Activated CD4-positive, alpha-beta T cell treated with anti-CD3 and anti-CD28 coated beads for 24 hours (primary cell): ENCODE measurements at regions not wholly inside any gene's neighbourhood (a gene's known extent, or its start where the extent isn't known, plus 50 kb on each side); places are given as distances from the start of the nearest gene placed in this dataset.

Experiments used
- DNase-seq, 2 donors: peaks; one replicate each; pipeline ENCODE4 v3.0.0-alpha.2; 2020; ENCODE audit warnings: low read depth in 2 of 2

DNA sequence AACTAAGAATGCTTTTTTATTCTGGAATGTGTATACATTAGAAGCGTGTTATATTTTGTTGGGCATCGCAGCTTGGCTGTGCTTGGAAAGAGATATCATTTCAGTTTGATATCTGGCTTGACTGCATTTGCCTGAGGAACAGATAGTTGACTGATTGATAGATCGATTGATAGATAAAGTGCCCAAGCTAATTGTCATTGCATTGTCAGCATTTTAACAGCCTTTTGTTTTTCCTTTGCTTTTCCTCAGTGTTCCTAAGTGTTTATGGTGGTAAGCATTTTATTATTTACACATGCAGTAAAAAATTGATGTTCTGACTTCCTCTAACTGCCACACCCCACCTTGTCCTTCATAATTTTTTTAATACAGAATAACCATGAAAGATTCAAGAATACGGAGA is 180.9 kb upstream of the GRIK2 start:
- no peak for DNase-seq

DNA sequence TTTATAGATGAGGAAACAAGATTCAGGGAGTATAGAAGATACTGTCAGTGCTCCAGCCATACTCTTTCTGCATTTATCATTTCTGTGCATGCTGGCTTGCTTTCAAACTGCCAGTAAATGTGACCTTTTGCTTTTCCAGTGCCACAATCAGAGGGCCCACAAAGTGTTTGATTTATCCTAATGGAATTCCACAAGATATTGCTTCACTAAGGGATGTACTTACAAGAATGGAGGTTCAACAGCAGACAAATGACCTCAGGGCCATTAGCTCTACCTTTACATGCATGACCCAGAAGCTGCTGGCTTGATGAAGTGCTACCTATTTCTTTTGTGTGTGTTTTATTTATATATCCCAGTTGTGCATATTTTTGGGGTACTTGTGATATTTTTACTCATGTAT is 171.5 kb upstream of the GRIK2 start:
- DNase-seq, result no peak

DNA sequence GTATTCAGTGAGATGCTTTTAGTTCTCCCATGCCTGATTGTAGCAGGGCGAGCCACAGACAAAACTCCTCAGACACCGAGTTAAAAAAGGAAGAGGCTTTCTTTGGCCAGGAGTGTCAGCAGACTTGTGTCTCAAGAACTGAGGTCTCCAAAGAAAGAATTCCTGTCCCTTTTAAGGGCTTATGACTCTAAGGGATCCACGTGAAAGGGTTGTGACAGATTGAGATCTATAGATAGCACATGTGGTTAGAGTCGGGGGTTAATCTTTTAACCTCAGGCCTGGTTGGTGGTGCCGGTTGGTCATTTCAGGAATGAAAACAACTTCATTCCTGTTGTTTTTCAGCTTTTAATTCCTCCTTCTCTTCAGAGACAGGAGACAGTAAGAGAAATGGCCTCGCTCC is 168.8 kb upstream of the GRIK2 start:
- no peak for DNase-seq

DNA sequence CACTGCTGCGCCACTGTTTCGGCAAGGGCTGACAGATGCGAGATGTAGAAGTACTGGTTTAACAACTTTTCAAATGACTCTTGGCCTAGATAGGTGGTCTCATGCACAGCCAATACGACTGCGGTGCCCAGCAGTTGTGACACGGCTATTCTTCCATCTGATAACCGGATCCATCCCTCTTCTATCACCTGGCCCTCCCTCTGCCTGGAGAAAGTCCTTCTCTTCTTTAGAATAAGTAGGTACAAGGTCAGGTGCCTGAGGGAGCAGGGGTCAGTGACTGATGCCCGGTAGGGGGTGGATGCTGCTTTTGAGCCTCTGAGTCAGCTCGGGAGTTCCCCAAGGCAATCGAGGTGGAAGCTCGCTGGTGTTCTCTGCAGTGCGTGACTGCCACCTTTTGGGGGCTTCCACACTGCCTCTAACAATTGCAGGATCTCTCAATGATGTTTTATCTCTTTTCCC is 166.8 kb upstream of the GRIK2 start:
- DNase-seq, result peak in 1 of 2 donors; percentile 8

DNA sequence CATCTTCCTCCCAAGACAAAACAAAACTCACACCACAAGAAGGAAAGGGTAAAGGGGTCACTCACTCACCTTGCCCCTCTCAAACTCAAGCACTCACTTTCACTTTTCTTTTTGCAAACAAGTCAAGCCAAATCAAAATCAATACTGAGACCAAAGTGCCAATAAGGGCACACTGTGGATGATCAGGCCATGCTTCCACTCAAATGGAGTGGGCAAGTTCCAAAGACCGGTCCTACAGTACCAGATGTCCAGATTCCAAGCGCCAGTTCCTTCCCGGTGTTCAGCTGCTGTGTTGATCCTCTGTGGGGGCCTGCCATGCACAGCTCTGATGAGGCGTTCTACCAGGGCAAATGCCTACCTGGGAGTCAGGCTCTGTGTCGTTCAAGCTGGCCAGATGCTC is 162.6 kb upstream of the GRIK2 start:
- DNase-seq, result no peak

DNA sequence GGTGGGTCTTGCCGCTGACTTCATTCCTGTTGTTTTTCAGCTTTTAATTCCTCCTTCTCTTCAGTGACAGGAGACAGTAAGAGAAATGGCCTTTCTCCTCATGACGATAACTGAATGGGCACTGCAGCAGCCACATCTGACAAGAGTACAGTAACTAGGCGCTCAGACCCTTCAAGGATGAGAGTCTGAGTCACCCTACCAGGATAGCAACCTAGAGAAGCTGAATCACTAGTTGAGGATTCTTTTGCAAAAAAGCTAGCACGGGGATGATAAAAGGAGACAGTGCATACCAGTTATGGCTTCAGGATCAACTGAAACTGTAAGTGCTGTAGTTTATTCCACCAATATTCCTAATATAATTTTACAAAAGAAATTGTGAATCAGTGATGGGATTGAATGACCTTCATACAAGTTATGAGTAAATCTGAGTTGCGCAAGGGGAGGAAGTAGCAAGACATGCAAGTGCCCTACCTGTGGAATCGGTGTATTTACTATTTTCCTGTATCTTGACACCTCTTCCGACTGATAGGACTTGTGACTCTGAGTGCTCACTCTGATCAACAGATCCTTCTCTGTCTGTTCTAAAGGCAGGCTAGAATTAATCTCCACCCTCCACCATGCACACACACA is 161.8 kb upstream of the GRIK2 start:
- DNase-seq, result no peak

DNA sequence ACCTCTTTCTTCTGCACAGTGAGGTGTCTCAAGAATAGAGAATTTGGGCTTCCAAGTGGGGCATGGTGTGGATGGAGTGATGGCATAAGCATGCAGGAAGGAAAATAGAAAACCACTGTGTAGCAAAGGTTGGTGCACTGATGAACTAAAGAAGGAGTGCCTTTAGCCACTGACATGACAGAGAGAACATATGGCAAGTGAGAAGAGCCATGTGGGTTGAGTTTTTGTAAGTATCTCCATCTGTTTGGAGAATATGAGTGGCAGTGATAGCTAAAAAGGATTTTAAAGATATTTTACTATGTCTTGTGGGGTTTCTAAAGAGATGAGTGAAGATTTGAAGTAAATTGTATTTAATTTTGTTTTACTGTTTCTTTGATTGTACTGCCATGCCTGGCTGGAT is 160.5 kb upstream of the GRIK2 start:
- no peak for DNase-seq

DNA sequence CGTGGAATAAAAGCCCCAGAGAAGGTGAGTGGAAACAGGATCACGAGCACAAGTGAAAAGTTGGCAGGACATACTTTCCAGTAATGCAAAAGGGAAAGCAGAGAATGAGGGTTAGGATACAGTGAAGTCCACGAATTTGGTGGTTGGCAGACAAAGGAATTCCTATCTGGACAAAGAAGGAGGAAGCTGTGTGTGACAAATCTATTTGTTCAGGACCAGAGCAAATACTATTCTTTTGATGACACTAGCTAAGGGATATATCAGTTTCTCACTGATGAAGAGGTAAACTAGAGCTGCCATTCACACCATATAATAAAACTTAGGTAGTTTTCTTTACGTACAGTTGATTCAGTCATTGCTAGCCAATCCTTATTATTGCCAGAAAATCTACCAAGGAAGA is 156.8 kb upstream of the GRIK2 start:
- DNase-seq, result no peak

DNA sequence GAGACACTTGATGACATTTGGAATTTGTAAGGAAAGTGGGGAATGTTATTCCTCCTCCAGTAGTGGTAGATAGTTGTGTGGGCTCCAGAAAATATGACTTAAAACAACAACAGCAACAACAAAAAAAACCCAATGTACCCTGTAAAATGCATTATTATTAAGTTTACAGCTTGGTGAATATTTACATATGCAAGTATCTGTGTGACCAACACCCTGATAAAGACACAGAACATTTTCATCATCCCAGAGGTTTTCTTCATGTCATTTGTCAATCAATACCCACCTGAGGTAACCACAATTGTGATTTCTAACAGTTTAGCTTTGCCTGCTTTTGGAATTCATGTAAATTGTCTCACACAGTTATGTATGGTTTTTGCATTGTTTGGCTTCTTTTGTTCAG is 152.1 kb upstream of the GRIK2 start:
- no peak for DNase-seq

DNA sequence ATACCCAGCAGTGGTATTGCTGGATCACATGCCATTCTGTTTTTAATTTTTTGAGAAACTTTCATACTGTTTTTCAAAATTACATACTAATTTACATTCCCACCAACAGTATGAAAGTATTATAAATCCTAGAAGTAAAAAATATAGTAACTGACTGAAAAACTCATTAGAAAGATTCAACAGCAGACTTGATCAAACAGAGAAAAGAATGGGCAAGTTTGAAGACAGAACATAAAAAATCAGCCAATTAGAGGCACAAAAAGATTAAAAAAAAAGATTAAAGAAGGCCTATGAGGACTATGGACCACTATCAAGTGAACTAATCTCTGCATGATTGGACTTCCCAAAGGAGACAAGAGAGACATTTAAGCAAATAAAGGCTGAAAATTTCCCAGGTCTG is 144.0 kb upstream of the GRIK2 start:
- DNase-seq, result no peak

DNA sequence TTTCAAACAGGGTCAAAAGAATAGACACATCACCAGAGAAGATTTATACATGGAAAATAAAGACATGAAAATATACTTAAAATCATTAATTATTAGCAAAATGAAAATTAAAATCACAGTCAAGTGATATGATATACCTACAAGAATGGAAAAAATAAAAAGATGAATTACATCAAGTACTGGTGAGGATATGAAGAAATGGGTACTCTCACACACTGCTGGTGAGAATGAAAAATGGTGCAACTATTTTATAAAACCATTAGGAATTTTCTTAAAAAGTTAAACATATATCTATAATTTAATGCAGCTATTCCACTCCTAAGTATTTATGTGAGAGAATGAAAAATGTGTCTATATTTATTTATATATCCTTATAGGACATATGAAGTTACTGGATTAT is 136.3 kb upstream of the GRIK2 start:
- no peak for DNase-seq

DNA sequence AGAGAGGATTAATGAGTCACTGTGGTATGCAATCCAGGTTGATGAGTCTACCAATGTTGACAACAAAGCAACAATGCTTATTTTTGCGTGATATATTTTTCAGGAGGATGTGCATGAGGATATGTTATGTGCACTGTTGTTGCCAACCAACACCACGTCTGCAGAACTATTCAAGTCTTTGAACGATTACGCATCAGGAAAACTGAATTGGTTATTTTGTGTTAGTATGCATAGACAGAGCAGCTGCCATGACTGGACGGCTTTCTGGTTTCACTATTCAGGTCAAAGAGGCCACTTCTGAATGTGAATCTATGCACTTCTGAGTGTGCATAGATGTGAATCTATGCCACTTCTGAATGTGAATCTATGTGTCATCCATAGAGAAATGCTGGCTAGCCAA is 134.0 kb upstream of the GRIK2 start:
- DNase-seq, result no peak

DNA sequence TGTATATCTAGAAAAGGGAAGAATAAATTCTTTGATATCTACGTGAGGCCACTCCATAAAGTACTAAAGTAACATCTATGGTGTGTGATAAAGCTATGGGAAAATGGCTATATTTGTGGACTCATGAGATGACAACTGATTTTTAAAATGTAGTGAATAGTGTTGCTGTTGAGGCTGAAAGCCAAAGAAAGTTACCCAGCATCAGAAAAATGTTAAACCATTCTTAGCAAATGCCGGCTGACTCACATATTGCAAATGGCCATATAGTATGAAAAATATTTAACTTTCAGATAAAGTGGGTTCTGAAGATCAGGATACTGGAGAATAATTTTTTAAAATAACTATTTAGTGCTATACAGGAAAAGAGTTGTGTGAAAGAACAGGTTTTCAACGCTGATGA is 129.9 kb upstream of the GRIK2 start:
- DNase-seq, result no peak

DNA sequence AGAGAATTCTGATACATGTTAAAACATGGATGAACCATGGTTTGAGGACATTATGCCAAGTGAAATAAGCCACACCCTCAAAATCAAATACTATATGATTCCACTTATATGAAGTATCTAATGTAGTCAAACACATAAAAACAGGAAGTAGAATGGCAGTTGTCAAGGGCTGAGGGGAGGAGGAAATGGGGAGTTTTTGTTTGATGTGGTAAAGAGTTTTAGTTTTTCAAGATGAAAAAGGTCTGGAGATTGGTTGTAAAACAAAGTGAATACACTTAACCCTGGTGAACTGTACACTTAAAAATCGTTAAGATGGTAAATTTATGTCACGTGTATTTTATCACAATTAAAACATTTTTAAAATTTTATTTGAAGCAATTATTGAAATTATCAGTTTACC is 127.4 kb upstream of the GRIK2 start:
- DNase-seq, result no peak

DNA sequence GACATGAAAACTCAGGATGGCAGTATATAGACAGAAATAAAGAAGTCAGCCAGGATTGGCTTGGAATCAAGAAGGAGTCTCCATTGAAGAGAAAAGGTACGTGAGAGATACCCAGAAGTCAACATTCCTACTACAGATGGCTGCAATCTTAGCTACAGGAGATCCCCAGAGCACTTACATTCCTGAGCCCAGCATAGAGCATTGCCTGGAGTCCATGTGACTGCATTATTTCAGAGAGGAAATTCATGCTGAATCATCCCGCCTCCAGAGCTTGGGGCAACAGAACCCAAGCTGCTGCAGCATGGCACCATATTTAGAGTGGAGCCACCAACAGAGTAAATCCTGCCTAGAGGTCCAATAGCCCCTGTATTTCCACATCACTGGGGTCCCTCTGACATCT is 125.0 kb upstream of the GRIK2 start:
- DNase-seq, result no peak

DNA sequence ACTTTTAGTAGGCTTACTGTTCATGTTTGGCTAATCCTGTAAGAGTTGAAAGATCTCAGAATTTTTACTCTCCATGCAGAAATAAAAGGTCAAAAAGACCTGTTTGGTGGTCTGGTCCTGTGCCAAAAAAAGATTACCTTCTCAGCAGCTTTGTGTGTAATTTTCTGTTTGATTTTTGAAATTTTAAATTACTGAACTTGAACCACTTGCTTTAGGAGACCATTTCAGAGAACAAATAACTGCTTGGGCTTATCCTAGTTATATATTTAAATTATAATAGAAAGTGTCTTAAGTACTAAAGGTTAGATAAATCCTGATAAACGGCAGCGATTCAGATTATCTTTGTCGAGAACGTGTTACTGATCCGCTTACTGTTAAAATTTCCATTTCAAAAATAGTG is 118.3 kb upstream of the GRIK2 start:
- DNase-seq, result no peak

DNA sequence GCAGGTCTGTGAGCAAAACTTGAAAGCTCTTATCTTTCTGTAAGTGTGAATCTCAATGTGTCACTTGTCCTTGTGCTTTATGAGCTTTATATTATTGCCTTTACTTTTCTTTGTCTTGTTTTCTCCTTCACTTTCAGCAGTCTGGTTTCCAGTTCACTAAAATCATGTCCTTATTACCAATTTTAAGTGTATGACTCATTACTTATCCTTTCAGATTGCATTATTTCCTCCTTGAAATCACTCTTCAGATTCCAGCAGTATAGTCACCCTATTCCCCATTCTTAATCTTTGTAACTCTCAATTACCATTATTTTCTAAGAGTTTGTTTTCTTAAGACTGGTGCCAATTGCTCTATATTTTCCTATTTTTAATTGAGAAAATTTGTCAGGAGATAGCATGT is 117.4 kb upstream of the GRIK2 start:
- no peak for DNase-seq

DNA sequence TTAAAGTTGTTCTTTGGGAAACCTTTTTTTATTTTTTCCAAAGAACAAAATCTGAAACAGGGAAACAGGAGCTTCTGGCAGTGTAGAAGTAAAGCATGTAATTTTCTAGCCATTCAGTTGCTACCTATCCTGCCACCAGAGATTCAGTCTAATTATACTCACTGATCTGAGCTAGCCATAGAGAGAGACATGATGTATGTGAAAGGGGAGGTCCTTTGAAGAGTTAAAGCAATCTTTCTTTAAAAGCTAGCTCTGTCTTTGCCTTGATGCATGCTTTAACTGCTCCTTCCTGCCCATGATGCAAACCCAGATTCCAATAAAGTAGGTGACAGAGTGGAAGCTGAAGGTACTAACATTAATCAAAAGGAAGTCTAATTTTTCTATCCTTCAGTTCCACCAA is 114.1 kb upstream of the GRIK2 start:
- DNase-seq, result no peak

DNA sequence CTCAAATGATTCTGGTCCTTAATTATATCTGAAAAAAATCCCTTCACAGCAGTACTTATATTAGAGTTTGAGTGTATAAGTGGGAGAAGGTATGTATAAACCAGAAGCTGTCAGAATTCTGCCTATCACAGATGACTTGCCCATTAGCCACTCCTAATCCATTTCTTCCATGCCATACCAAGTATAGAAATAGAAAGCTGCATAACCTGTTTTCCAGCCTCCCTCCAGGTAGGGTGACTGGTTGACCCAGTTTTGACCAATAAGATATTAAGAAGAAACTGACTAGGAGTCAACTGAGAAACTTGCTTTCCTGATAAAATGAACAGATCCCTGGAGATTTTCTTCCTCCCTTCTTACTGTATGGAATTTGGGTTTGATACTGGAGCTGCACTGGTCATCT is 112.2 kb upstream of the GRIK2 start:
- DNase-seq, result no peak

DNA sequence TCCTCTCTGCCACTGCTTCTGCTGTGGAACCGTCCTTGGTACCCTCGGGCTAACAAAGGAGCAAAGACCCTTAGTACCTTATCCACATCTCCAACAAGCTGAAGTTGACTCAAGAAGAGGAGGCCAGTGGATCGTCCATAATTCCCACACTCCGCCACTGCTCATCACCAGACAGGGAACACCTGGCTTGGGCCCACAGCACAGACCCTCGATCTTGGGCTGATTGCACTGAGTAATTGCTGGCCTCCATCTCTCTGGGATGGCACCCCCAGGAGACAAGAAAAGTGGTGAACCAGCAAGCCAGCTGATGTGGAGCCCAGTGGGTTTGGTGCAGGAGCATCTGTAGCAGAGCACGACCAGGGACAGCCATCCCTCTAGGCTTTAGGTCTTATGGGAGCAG is 109.4 kb upstream of the GRIK2 start:
- DNase-seq, result no peak

DNA sequence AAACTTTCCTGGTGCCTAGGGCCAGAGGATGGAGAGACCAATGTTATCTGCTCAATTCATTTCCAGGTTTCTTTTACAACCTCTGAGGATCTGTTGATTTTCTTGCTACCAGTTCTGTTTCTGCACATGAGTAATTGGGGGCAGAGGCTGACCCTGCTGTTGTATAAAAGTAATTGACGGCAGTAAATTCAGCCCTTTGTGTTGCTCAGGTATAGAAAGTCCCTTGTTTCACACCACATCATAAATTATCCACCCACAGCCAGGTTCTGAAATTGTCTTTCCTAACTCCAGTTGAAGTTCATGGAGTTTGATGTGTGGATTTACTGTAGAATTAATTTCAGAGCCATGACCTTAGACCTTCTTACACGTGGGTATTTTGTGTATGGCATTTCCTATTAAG is 107.4 kb upstream of the GRIK2 start:
- no peak for DNase-seq

DNA sequence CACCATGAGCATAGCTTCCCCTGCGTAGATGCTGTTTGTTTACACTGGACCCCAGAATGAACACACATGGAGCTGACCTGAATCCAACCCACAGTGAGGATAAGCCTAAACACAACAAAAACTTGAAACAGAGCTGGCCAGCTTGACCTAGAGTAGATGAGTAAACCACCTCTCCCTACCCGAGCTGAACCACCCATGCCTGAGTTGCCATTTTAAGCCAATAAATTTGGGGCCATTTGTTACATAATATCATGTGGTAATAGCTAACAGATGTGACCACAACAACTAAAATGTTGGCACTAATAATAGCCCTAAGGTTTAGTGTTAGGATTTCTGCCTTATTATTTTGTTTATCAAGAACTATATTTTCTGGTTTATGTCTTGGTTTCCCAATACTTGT is 103.2 kb upstream of the GRIK2 start:
- DNase-seq, result no peak

DNA sequence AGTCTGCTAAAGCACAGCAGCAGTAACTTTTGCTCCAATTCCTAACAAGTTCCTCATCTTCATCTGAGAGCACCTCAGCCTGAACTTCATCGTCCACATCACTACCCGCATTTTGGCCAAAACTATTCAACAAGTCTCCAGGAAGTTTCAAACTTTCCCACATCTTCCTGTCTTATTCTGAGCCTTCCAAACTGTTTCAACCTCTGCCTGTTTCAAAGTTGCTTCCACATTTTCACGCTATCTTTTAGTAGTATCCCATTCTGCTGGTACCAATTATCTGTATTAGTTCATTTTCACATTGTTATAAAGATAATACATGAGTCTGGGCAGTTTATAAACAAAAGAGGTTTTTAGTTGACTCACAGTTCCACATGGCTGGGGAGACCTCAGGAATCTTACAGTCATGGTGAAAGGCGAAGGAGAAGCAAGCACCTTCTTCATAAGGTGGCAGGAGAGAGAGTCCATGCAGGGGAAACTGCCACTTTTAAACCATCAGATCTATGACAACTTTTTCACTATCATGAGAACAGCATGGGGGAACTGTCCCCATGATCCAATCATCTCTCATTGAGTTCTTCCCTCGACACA is 99.4 kb upstream of the GRIK2 start:
- DNase-seq, result no peak

DNA sequence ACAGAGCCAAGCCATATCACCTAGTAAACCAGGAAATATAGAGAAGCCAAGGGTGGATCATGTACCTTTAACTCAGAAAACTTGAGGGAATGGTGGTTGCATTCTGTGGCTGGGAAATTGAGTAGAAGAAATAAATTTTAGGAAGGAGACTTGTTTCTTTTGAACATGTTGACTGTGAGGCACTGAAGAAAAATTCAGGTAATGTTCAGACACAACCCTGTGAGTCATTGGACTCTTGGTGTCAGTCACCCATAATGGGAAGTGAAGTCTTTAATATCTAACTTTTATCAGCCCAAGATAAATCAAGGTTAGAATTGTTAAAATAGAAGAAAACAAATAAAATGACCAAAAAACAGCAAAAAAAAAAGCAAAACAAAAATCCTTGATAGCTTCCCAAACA is 98.8 kb upstream of the GRIK2 start:
- no peak for DNase-seq
